ENCODE measurements at regions not wholly inside any gene's neighbourhood (a gene's known extent, or its start where the extent isn't known, plus 50 kb on each side); places are given as distances from the start of the nearest gene placed in this dataset.
"Not testable (repeated sequence)": the region's sequence is repeated elsewhere in the genome, so short reads cannot be mapped to it uniquely, and the experiment has no call there.

DNA sequence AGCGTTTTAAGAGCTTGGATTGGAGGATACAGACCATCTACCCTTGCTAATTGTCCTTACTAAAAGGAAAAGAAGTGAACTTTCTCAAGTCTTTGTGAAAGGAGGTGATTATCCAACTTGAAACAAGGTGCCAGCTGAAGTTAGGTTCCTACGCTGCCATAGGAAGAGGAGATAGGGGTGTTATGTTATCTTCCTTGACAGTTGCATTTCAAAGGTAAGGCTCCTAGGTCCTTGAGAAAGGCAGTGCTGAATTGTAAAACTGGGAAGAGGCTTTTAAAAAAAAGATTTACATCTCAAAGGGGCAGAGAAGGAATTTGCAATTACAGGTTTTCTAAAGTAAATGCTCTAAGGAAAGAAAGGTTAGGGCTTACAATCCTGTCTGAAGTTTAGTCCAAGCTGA lies 810.2 kb upstream of the LRATD1 start:
- H3K27me3 ChIP-seq (ENCODE audit: low read depth, low read length) = no peaks in the 10 kb centered on the region
- no peaks in the 10 kb centered on the region for H3K4me1 ChIP-seq (ENCODE audit: control insufficient read depth in 1 of 2, insufficient read depth in 2 of 2, low read length in 2 of 2)
- no peaks in the 10 kb centered on the region for H3K36me3 ChIP-seq (ENCODE audit: control insufficient read depth in 1 of 2, insufficient read depth in 2 of 2, low read length in 2 of 2)
- H3K27ac ChIP-seq (ENCODE audit: low read length) = no peak overlapping the region
- no peaks in the 10 kb centered on the region for H3K9me3 ChIP-seq (ENCODE audit: control insufficient read depth in 1 of 2, low read length in 2 of 2)
- H3K4me3 ChIP-seq (ENCODE audit: low read depth in 1 of 2, low read length in 2 of 2) = no peak overlapping the region

DNA sequence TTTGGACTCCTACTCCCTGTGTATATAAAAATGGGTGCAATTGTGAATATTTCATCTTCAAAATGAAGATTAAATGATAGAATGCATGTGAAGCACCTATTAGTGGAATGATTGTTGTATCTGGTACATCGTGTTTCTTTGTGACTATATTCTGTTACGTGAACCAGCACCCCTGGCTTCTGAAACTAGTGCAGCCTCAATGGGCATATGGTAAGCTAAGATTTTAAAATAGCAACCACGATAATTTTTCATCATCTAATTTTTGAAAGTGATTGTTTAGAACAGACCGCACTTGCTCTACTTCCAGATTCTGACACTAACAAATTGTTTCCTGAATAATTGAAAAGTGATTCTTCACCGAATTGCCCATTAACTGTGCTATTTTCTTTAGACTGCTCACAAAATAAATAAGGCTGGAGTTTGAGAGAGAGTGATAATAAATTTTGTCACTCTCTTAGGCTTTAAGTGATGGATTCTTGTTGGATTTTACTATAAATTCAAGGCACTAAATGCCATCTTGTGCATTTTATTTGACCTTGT lies 806.1 kb upstream of the LRATD1 start:
- H3K27ac ChIP-seq (ENCODE audit: low read length) = no peak overlapping the region
- no peaks in the 10 kb centered on the region for H3K36me3 ChIP-seq (ENCODE audit: control insufficient read depth in 1 of 2, insufficient read depth in 2 of 2, low read length in 2 of 2)
- H3K4me3 ChIP-seq (ENCODE audit: low read depth in 1 of 2, low read length in 2 of 2) = no peak overlapping the region
- H3K9me3 ChIP-seq (ENCODE audit: control insufficient read depth in 1 of 2, low read length in 2 of 2) = no peaks in the 10 kb centered on the region
- H3K4me1 ChIP-seq (ENCODE audit: control insufficient read depth in 1 of 2, insufficient read depth in 2 of 2, low read length in 2 of 2) = no peaks in the 10 kb centered on the region
- no peaks in the 10 kb centered on the region for H3K27me3 ChIP-seq (ENCODE audit: low read depth, low read length)

DNA sequence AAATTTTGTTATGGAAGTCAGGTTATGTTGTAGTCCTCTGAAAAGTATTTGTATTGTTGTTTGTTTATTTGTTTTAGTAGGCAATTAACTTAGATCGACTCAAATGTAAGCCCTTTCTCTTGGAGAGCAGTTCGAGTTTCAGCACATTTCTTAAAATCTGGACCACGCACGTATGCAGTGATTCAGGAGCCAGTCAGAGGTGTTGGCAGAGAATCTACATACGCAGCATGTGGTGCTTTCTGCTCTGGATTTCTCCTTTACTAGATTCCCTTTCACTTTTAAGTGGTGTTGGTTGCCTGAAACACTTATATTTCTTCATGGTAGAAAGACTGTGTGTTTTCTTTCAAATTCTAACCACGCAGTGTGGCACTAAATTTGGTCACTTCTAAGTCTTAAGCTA lies 773.9 kb upstream of the LRATD1 start:
- no peaks in the 10 kb centered on the region for H3K36me3 ChIP-seq (ENCODE audit: control insufficient read depth in 1 of 2, insufficient read depth in 2 of 2, low read length in 2 of 2)

DNA sequence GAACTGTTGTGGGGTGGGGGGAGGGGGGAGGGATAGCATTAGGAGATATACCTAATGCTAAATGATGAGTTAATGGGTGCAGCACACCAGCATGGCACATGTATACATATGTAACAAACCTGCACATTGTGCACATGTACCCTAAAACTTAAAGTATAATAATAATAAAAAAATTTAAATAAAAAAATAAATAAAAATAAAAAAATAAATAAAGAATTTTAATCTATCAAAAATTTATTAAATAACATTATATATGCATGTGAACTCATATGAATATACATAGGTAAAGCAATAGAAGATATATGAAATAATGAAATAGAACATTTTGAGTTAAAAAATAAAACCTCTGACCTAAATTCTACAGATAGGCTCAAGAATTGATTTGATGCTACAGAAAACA lies 764.2 kb upstream of the LRATD1 start:
- not testable (repeated sequence) for H3K27me3 ChIP-seq (ENCODE audit: low read depth, low read length); H3K4me1 ChIP-seq (ENCODE audit: control insufficient read depth in 1 of 2, insufficient read depth in 2 of 2, low read length in 2 of 2); H3K27ac ChIP-seq (ENCODE audit: low read length); H3K36me3 ChIP-seq (ENCODE audit: control insufficient read depth in 1 of 2, insufficient read depth in 2 of 2, low read length in 2 of 2); H3K9me3 ChIP-seq (ENCODE audit: control insufficient read depth in 1 of 2, low read length in 2 of 2); H3K4me3 ChIP-seq (ENCODE audit: low read depth in 1 of 2, low read length in 2 of 2)

More for the DNA sequence above, 773.9 kb upstream of the LRATD1 start:
- Histone ChIP-seq H3K27me3 (ENCODE audit: low read depth, low read length) (no peaks in the 10 kb centered on the region), H3K27ac (ENCODE audit: low read length) (no peak overlapping the region), H3K4me1 (ENCODE audit: control insufficient read depth in 1 of 2, insufficient read depth in 2 of 2, low read length in 2 of 2) (no peaks in the 10 kb centered on the region), H3K9me3 (ENCODE audit: control insufficient read depth in 1 of 2, low read length in 2 of 2) (no peaks in the 10 kb centered on the region), H3K4me3 (ENCODE audit: low read depth in 1 of 2, low read length in 2 of 2) (no peak overlapping the region)

DNA sequence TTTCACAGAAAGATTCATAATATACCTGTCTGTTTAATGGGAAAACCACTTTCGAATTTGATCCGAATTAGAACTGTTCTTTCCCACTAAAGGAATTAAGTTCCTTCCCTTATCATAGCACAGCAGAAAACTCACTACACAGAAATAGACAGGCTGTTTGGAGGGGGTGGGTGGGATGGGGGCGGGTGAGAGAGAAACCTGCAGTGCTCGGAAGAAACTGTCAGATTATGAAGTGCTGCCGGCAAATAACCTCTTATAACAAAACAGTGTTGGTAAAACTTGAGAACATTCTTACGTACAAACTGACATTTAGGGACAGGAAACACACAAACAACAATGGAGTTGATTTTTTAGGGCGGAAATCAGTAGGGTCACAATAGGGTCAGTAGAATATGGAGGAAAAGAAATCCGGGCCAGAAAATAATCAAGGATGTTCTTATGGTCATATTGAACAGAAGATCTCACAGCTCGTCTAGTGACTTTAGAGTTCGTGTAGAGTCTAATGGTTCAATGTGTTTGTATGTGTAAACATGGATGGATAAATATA lies 756.0 kb upstream of the LRATD1 start:
- Histone ChIP-seq H3K27me3 (ENCODE audit: low read depth, low read length) (no peaks in the 10 kb centered on the region), H3K36me3 (ENCODE audit: control insufficient read depth in 1 of 2, insufficient read depth in 2 of 2, low read length in 2 of 2) (no peaks in the 10 kb centered on the region), H3K4me3 (ENCODE audit: low read depth in 1 of 2, low read length in 2 of 2) (no peak overlapping the region), H3K4me1 (ENCODE audit: control insufficient read depth in 1 of 2, insufficient read depth in 2 of 2, low read length in 2 of 2) (no peaks in the 10 kb centered on the region), H3K9me3 (ENCODE audit: control insufficient read depth in 1 of 2, low read length in 2 of 2) (no peaks in the 10 kb centered on the region), H3K27ac (ENCODE audit: low read length) (no peak overlapping the region)

DNA sequence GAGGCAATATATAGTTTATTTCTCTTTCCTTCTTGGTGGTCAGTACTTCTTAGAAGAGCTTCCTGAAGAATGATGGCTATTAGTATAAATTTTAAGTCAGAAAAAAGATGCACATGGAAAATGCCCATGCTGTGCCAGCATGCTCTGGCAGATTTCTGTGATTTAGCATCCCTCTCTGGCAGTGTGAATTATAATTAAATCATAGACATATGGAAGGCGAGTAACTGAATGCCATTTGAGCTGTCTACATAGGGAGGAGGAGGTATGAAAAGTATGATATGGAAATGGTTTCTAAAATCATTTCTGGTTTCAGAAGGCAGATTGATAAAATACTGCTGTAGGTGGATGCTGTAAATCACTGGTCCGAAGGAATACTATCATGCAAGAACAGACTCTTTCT lies 754.9 kb upstream of the LRATD1 start:
- H3K27me3 ChIP-seq (ENCODE audit: low read depth, low read length) = no peaks in the 10 kb centered on the region
- H3K4me3 ChIP-seq (ENCODE audit: low read depth in 1 of 2, low read length in 2 of 2) = no peak overlapping the region
- no peaks in the 10 kb centered on the region for H3K4me1 ChIP-seq (ENCODE audit: control insufficient read depth in 1 of 2, insufficient read depth in 2 of 2, low read length in 2 of 2)
- H3K36me3 ChIP-seq (ENCODE audit: control insufficient read depth in 1 of 2, insufficient read depth in 2 of 2, low read length in 2 of 2) = no peaks in the 10 kb centered on the region
- H3K27ac ChIP-seq (ENCODE audit: low read length) = no peak overlapping the region
- no peaks in the 10 kb centered on the region for H3K9me3 ChIP-seq (ENCODE audit: control insufficient read depth in 1 of 2, low read length in 2 of 2)

DNA sequence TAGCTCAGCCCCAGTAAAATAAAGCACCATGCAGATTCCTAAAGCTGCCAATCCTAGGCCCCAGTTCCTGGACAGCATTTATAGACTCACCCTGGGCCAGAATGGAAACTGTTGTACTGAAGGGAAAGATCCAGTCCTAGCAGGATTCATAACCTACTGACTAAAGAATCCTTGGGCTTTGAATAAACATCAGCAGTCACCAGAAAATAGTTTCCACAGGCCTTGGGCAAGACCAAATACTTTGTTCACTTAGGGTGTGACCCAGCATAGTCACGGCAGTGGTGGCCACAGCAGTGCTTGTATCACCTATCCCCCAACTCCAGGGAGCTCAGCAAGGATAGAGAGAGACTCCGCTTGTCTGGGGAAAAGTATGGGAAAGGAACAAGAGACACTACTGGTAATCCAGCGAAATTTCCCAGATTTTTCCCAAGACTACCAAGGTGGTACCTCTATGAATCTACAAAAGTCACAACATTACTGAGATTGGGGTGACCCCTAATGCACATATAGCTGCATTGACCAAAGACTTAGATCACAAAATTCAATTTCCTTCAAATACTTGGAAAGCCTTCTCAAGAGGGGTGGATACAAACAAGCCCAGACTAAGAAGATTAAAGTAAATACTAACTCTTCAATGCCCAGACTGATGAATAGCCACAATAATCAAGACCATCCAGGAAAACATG lies 748.1 kb upstream of the LRATD1 start:
- Histone ChIP-seq H3K27ac (ENCODE audit: low read length) (no peak overlapping the region), H3K4me3 (ENCODE audit: low read depth in 1 of 2, low read length in 2 of 2) (no peak overlapping the region), H3K36me3 (ENCODE audit: control insufficient read depth in 1 of 2, insufficient read depth in 2 of 2, low read length in 2 of 2) (no peaks in the 10 kb centered on the region), H3K27me3 (ENCODE audit: low read depth, low read length) (no peaks in the 10 kb centered on the region), H3K4me1 (ENCODE audit: control insufficient read depth in 1 of 2, insufficient read depth in 2 of 2, low read length in 2 of 2) (no peaks in the 10 kb centered on the region), H3K9me3 (ENCODE audit: control insufficient read depth in 1 of 2, low read length in 2 of 2) (no peaks in the 10 kb centered on the region)

DNA sequence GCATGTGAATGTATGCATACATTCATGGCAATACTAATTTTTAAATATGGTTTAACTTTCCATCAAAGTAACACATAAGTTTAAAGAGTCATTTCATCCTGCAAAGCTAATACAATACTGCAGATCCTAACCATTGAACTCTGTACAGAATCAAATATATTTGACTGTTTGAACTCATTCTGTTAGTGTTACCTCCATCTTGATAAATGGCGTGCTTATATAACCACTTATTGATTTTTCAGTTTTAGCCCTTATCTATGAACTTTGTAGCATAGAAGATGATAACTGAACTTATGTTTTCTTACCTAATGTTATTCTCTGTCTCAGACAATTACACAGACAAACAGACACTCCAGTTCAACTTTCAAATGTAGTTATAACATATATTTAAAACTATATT lies 731.0 kb upstream of the LRATD1 start:
- no peaks in the 10 kb centered on the region for H3K36me3 ChIP-seq (ENCODE audit: control insufficient read depth in 1 of 2, insufficient read depth in 2 of 2, low read length in 2 of 2)
- H3K27ac ChIP-seq (ENCODE audit: low read length) = no peak overlapping the region
- H3K27me3 ChIP-seq (ENCODE audit: low read depth, low read length) = no peaks in the 10 kb centered on the region
- H3K9me3 ChIP-seq (ENCODE audit: control insufficient read depth in 1 of 2, low read length in 2 of 2) = no peaks in the 10 kb centered on the region
- no peaks in the 10 kb centered on the region for H3K4me1 ChIP-seq (ENCODE audit: control insufficient read depth in 1 of 2, insufficient read depth in 2 of 2, low read length in 2 of 2)
- H3K4me3 ChIP-seq (ENCODE audit: low read depth in 1 of 2, low read length in 2 of 2) = no peak overlapping the region

DNA sequence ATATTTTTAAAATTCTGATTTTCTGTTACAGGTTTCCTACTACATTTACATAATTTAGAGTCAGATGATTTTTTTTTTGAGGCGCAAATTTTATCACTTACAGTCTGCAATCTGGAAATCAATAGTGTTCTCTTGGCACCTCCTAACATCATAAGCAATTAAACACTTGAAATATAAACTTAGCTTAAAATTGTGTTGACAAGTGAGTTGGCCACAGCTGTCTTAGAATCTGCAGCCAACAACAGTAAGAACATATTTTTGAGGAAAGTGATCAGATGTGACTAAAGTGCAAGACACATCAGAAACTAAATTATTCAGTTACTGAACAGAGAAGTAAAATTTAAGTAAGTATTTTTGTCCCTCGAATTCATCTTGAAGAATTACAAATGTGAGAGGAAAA lies 726.7 kb upstream of the LRATD1 start:
- H3K4me1 ChIP-seq (ENCODE audit: control insufficient read depth in 1 of 2, insufficient read depth in 2 of 2, low read length in 2 of 2) = no peaks in the 10 kb centered on the region
- no peaks in the 10 kb centered on the region for H3K27me3 ChIP-seq (ENCODE audit: low read depth, low read length)
- H3K9me3 ChIP-seq (ENCODE audit: control insufficient read depth in 1 of 2, low read length in 2 of 2) = no peaks in the 10 kb centered on the region
- no peak overlapping the region for H3K27ac ChIP-seq (ENCODE audit: low read length)
- H3K36me3 ChIP-seq (ENCODE audit: control insufficient read depth in 1 of 2, insufficient read depth in 2 of 2, low read length in 2 of 2) = no peaks in the 10 kb centered on the region
- no peak overlapping the region for H3K4me3 ChIP-seq (ENCODE audit: low read depth in 1 of 2, low read length in 2 of 2)

DNA sequence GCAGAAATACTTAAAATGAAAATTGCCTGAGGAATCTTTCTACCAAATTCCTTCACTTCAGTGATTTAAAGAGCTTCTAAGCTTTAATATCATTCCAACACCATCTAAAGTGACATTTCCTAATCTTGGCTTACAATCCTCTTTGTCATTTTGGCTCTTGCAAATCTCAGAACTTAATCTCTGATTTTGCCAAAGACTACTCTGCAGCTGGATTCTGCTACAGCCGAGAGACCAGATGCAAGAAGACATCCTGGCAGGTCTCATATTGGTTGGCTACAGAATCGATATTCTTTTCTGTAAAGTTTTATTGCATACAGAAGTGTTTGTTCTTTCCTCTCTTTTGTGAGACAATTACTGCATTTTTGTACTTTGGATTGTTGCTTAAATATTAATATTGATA lies 716.5 kb upstream of the LRATD1 start:
- no peak overlapping the region for H3K27ac ChIP-seq (ENCODE audit: low read length)
- no peak overlapping the region for H3K4me3 ChIP-seq (ENCODE audit: low read depth in 1 of 2, low read length in 2 of 2)
- H3K9me3 ChIP-seq (ENCODE audit: control insufficient read depth in 1 of 2, low read length in 2 of 2) = no peaks in the 10 kb centered on the region
- H3K36me3 ChIP-seq (ENCODE audit: control insufficient read depth in 1 of 2, insufficient read depth in 2 of 2, low read length in 2 of 2) = no peaks in the 10 kb centered on the region
- H3K27me3 ChIP-seq (ENCODE audit: low read depth, low read length) = no peaks in the 10 kb centered on the region
- no peaks in the 10 kb centered on the region for H3K4me1 ChIP-seq (ENCODE audit: control insufficient read depth in 1 of 2, insufficient read depth in 2 of 2, low read length in 2 of 2)

DNA sequence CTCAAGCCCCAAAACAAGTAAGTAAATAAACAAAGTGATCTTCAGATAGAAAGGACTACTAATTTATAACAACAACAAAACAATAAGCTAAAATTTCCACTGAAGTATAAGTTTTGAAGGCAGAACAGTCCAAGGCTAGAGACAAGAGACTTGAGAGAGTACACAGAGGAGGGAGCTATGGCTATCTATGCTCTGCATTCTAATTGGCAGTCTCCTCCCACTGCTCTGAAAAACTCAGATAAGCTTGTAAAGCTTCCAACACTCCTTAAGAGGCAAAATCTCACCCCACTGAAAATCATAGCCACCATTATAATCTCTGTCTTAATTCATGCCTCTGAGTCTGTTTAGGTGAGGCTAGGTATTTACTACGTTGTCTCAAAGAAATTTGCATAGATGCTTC lies 714.6 kb upstream of the LRATD1 start:
- Histone ChIP-seq H3K36me3 (ENCODE audit: control insufficient read depth in 1 of 2, insufficient read depth in 2 of 2, low read length in 2 of 2) (no peaks in the 10 kb centered on the region), H3K9me3 (ENCODE audit: control insufficient read depth in 1 of 2, low read length in 2 of 2) (peaks cover 0 to 10% of the 10 kb centered on the region in 2 donors)

DNA sequence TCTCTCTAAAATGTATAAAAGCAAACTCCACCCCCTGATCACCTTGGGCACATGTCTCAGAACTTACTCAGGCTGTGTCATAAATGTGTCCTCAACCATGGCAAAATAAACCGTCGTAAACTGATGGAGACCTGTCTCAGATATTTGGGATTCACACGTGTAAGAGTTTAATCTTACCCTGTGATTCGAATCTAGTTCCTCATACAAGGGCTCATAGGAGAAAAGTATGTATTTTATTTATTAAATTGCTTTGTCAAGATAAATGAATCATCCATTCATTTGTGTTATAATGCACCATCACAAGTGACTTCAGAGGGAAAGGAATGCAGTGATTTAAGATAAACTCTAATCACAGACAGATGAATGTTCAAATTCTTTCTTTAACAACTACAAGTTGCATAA lies 712.5 kb upstream of the LRATD1 start:
- Histone ChIP-seq H3K4me1 (ENCODE audit: control insufficient read depth in 1 of 2, insufficient read depth in 2 of 2, low read length in 2 of 2) (no peaks in the 10 kb centered on the region), H3K4me3 (ENCODE audit: low read depth in 1 of 2, low read length in 2 of 2) (no peak overlapping the region), H3K9me3 (ENCODE audit: control insufficient read depth in 1 of 2, low read length in 2 of 2) (peaks cover 0 to 10% of the 10 kb centered on the region in 2 donors), H3K27me3 (ENCODE audit: low read depth, low read length) (no peaks in the 10 kb centered on the region), H3K36me3 (ENCODE audit: control insufficient read depth in 1 of 2, insufficient read depth in 2 of 2, low read length in 2 of 2) (no peaks in the 10 kb centered on the region), H3K27ac (ENCODE audit: low read length) (no peak overlapping the region)

More for the DNA sequence above, 714.6 kb upstream of the LRATD1 start:
- H3K27me3 ChIP-seq (ENCODE audit: low read depth, low read length) = no peaks in the 10 kb centered on the region
- no peaks in the 10 kb centered on the region for H3K4me1 ChIP-seq (ENCODE audit: control insufficient read depth in 1 of 2, insufficient read depth in 2 of 2, low read length in 2 of 2)
- no peak overlapping the region for H3K4me3 ChIP-seq (ENCODE audit: low read depth in 1 of 2, low read length in 2 of 2)
- H3K27ac ChIP-seq (ENCODE audit: low read length) = no peak overlapping the region

Measured in muscle layer of duodenum (tissue), 2 donors.